ENCODE measurements at regions not wholly inside any gene's neighbourhood (a gene's known extent, or its start where the extent isn't known, plus 50 kb on each side); places are given as distances from the start of the nearest gene placed in this dataset.

DNA sequence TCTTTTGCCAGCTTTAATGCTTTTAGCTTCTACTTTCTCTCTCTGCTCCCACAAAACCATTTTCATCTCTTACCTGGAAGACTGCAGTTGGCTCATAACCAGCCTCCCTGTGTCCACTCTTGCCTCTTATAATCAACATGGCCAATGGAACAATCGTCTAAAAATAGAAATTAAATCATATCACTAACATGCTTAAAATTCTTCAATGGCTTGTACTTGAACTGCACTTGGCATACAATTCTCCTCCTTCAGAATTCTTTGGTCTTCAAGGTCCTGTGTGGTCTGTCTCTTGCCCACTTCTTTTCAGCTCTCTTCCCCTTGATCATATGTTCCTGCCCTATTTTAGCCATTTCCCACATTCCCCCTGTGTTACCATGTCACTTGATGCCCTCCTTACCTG lies 342.2 kb downstream of the ATP23 start:
- Histone ChIP-seq H3K9me2 (replicated peaks; ENCODE audit: insufficient read depth, low read length) (no peaks in the 10 kb centered on the region), H3F3A (ENCODE audit: insufficient read depth) (no peaks in the 10 kb centered on the region), H3K36me3 (ENCODE audit: low read length) (no peaks in the 10 kb centered on the region), H3K27ac (ENCODE audit: low read depth, low read length) (no peak overlapping the region), H3K4me3 (ENCODE audit: insufficient read depth, low read length, poor library complexity, severe bottlenecking) (no peak overlapping the region), H2AFZ (ENCODE audit: low read depth, low read length, severe bottlenecking) (no peak overlapping the region), H4K20me1 (ENCODE audit: low read depth, low read length) (no peaks in the 10 kb centered on the region), H3K79me2 (ENCODE audit: insufficient read depth, low read length) (no peaks in the 10 kb centered on the region), H3K27me3 (ENCODE audit: low read length) (no peaks in the 10 kb centered on the region), H3K9me3 (ENCODE audit: insufficient read depth, low read length) (0 out of 2 replicates have a peak, but pooled peaks cover 4% of the 10 kb centered on the region), H3K4me2 (ENCODE audit: low read depth, low read length, poor library complexity, severe bottlenecking) (no peak overlapping the region), H3K9ac (ENCODE audit: low read length) (no peak overlapping the region)
- TF ChIP-seq, protein P1, sequence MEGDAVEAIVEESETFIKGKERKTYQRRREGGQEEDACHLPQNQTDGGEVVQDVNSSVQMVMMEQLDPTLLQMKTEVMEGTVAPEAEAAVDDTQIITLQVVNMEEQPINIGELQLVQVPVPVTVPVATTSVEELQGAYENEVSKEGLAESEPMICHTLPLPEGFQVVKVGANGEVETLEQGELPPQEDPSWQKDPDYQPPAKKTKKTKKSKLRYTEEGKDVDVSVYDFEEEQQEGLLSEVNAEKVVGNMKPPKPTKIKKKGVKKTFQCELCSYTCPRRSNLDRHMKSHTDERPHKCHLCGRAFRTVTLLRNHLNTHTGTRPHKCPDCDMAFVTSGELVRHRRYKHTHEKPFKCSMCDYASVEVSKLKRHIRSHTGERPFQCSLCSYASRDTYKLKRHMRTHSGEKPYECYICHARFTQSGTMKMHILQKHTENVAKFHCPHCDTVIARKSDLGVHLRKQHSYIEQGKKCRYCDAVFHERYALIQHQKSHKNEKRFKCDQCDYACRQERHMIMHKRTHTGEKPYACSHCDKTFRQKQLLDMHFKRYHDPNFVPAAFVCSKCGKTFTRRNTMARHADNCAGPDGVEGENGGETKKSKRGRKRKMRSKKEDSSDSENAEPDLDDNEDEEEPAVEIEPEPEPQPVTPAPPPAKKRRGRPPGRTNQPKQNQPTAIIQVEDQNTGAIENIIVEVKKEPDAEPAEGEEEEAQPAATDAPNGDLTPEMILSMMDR (IDR thresholded peaks at IDR 0.05; ENCODE audit: insufficient read depth, low read length, poor library complexity, severe bottlenecking), result no peak
- no peak for TF ChIP-seq EZH2phosphoT487 (conservative IDR thresholded peaks at IDR 0.05; ENCODE audit: low read length)

DNA sequence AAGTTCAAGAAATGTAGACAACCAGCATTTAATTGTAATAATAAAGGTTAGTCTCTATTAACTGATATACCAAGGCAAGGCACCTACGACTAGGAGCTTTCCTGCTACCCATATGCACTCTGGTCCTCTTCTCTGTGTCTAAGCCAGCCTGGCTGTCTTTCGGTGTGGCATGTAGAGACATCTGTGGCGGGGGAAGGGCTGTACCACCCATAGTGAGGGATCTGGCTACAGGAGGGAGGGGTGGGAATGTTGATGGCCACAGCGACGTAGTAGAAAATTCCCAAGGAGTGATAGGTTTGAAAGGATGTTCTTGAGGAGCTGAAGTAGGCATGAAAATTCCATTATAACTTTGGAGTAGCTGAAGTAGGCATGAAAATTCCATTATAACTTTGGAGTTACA lies 344.2 kb downstream of the ATP23 start:
- Histone ChIP-seq H3F3A (ENCODE audit: insufficient read depth) (no peaks in the 10 kb centered on the region), H3K4me3 (ENCODE audit: insufficient read depth, low read length, poor library complexity, severe bottlenecking) (no peak overlapping the region), H3K9me3 (ENCODE audit: insufficient read depth, low read length) (0 out of 2 replicates have a peak, but pooled peaks cover 3% of the 10 kb centered on the region), H3K9me2 (replicated peaks; ENCODE audit: insufficient read depth, low read length) (no peaks in the 10 kb centered on the region), H3K9ac (ENCODE audit: low read length) (no peak overlapping the region), H2AFZ (ENCODE audit: low read depth, low read length, severe bottlenecking) (no peak overlapping the region), H3K36me3 (ENCODE audit: low read length) (no peaks in the 10 kb centered on the region), H4K20me1 (ENCODE audit: low read depth, low read length) (no peaks in the 10 kb centered on the region), H3K27me3 (ENCODE audit: low read length) (no peaks in the 10 kb centered on the region), H3K4me2 (ENCODE audit: low read depth, low read length, poor library complexity, severe bottlenecking) (no peak overlapping the region), H3K27ac (ENCODE audit: low read depth, low read length) (no peak overlapping the region), H3K79me2 (ENCODE audit: insufficient read depth, low read length) (no peaks in the 10 kb centered on the region)
- TF ChIP-seq, protein P1 (IDR thresholded peaks at IDR 0.05; ENCODE audit: insufficient read depth, low read length, poor library complexity, severe bottlenecking), result no peak
- no peak for TF ChIP-seq EZH2phosphoT487 (conservative IDR thresholded peaks at IDR 0.05; ENCODE audit: low read length)

DNA sequence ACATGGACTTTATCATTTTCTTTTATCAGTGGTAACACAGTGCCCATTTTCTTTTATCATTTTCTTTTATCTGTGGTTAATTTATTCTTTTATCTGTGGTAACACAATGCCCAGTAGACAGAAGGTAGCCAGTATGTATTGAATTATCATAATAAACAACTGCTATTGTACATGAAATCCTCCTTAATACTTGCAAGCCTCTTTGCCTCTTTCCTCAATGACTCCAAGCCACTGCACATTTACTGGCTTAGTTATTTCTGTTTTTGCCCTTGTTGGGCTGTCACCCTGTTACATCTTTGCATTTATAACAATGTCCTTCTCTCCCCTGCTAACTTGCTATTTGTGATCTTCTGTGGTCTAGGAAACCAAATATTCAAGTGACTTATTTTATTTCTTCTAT lies 345.0 kb downstream of the ATP23 start:
- H3K27ac ChIP-seq (ENCODE audit: low read depth, low read length), result no peak overlapping the region
- no peaks in the 10 kb centered on the region for H3F3A ChIP-seq (ENCODE audit: insufficient read depth)
- no peaks in the 10 kb centered on the region for H3K9me2 ChIP-seq (replicated peaks; ENCODE audit: insufficient read depth, low read length)
- no peak overlapping the region for H3K4me2 ChIP-seq (ENCODE audit: low read depth, low read length, poor library complexity, severe bottlenecking)
- H3K4me3 ChIP-seq (ENCODE audit: insufficient read depth, low read length, poor library complexity, severe bottlenecking), result no peak overlapping the region
- TF ChIP-seq, protein P1 (IDR thresholded peaks at IDR 0.05; ENCODE audit: insufficient read depth, low read length, poor library complexity, severe bottlenecking), result no peak
- no peak for TF ChIP-seq EZH2phosphoT487 (conservative IDR thresholded peaks at IDR 0.05; ENCODE audit: low read length)
- no peaks in the 10 kb centered on the region for H3K79me2 ChIP-seq (ENCODE audit: insufficient read depth, low read length)
- no peaks in the 10 kb centered on the region for H4K20me1 ChIP-seq (ENCODE audit: low read depth, low read length)
- H2AFZ ChIP-seq (ENCODE audit: low read depth, low read length, severe bottlenecking), result no peak overlapping the region
- no peak overlapping the region for H3K9ac ChIP-seq (ENCODE audit: low read length)
- no peaks in the 10 kb centered on the region for H3K36me3 ChIP-seq (ENCODE audit: low read length)
- no peaks in the 10 kb centered on the region for H3K9me3 ChIP-seq (ENCODE audit: insufficient read depth, low read length)
- H3K27me3 ChIP-seq (ENCODE audit: low read length), result no peaks in the 10 kb centered on the region
